Activated naive CD4-positive, alpha-beta T cell treated with anti-CD3 and anti-CD28 coated beads, Interleukin-2, amount 10 ng/mL, durations not matched to agents 7 days and 5 days (primary cell): ENCODE measurements at regions not wholly inside any gene's neighbourhood (a gene's known extent, or its start where the extent isn't known, plus 50 kb on each side); places are given as distances from the start of the nearest gene placed in this dataset.

ENCODE experiments used
- CTCF ChIA-PET: fragments of 350-600 bp; sonication (Branson Sonifier 250); formaldehyde crosslinking; loops from one replicate; lab custom pipeline; 2021; ENCODE audit warnings: antibody characterized with exemption; lab: Charles Lee
- DNase-seq: peaks from one replicate; pipeline ENCODE4 v3.0.0-alpha.2; 2020
- H3K27ac Mint-ChIP-seq: one replicate; pipeline ENCODE4 v1.8.0; 2021; ENCODE audit warnings: mild to moderate bottlenecking, moderate library complexity, mixed read lengths
- H3K27me3 Mint-ChIP-seq: one replicate; pipeline ENCODE4 v1.8.0; 2021; ENCODE audit warnings: mild to moderate bottlenecking, mixed read lengths
- H3K36me3 Mint-ChIP-seq: one replicate; pipeline ENCODE4 v1.8.0; 2021; ENCODE audit warnings: mixed read lengths
- H3K4me1 Mint-ChIP-seq: one replicate; pipeline ENCODE4 v1.8.0; 2021; ENCODE audit warnings: mixed read lengths
- H3K4me3 Mint-ChIP-seq: one replicate; pipeline ENCODE4 v1.8.0; 2021; ENCODE audit warnings: mild to moderate bottlenecking, moderate library complexity, mixed read lengths
- H3K9me3 Mint-ChIP-seq: one replicate; pipeline ENCODE4 v1.8.0; 2021; ENCODE audit warnings: mixed read lengths

DNA sequence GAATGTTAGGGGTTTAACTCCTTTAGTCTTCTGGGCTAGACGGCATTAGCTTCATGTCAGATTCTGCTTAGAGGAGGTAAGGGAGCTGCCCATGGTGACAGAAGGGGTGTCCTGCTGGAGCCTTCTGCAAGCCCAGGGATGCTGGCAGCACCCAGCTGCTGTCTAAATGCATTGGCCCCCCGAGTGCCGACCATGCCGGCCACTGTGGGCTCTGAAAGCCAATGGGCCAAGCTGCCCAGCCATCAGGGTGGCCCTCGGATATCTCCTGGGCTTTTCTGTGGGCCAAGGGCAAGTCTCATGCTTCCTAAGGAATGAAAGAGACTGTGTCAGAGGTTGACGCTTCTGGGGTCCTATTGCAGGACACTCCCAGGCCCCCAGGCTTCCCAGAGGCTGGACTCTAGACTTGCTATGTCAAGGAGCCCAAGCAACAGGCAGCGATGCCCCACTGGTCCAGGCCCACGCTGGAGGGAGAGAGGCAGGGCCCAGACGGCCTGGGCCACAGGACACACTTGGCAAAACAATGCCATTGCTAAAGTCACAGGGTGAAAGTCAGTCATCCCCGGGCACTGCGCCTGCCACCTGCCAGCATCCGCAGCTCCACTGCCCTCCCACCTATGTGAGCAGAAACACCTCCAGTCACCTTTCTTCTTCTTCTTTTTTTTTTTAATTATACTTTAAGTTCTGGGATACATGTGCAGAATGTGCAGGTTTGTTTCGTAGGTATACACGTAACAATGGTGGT lies 160.2 kb upstream of the GPR12 start:
- Mint-ChIP-seq H3K9me3 (no peaks in the 10 kb centered on the region), H3K4me3 (no peak overlapping the region), H3K27ac (no peak overlapping the region), H3K36me3 (no peaks in the 10 kb centered on the region), H3K4me1 (no peaks in the 10 kb centered on the region), H3K27me3 (peaks cover 24% of the 10 kb centered on the region)
- no peak for DNase-seq
- CTCF ChIA-PET = no interaction called here

DNA sequence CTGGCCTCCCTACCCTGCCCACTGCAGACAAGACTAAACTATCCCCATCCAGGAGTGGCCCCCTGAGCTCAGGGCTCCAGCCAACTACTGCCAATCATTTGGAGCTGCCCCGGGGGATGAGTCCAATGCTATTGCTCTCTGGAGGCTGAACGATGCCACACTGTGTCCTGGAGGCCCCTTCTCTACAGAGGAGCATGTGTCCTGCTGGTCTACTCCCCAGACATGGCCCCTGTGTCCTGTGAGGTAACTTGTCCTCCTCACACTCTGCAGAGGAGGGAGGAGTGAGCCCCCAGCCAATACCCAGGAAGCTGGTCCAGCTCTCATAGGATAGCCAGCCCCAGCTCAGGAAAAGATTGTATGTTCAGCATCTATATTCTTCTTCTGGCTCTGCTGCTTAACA lies 159.1 kb upstream of the GPR12 start:
- peaks cover 5% of the 10 kb centered on the region for H3K4me1 Mint-ChIP-seq
- no peak overlapping the region for H3K27ac Mint-ChIP-seq
- H3K4me3 Mint-ChIP-seq = no peak overlapping the region
- DNase-seq = no peak
- H3K36me3 Mint-ChIP-seq = no peaks in the 10 kb centered on the region
- CTCF ChIA-PET = interaction anchor here (1.2 kb wide), 1 partner anchor 11 kb away, joined by 4 read pairs; no protein-coding TSS in a partner anchor
- H3K27me3 Mint-ChIP-seq = peaks cover 15% of the 10 kb centered on the region
- no peaks in the 10 kb centered on the region for H3K9me3 Mint-ChIP-seq

DNA sequence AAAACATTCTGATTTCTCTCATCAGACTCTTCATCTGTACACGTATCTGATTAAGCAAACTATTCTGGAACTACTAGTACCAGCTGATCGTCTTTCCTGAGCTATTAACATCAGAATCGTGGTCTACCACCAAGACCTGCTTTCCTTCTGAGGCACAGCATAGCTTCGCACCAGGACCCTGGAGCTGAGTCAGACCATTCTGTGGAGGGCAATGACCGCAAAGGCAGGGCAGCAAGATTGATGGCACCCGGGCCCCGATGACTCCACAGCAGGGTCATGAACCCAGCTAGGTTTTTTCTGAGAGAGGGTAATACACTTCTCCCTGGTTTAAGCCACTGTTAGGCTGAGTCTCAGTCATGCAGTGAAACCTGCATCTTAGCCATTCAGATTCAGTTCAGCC lies 158.7 kb upstream of the GPR12 start:
- no peak overlapping the region for H3K27ac Mint-ChIP-seq
- H3K4me3 Mint-ChIP-seq = no peak overlapping the region
- H3K4me1 Mint-ChIP-seq = peaks cover 8% of the 10 kb centered on the region
- H3K36me3 Mint-ChIP-seq = no peaks in the 10 kb centered on the region
- H3K27me3 Mint-ChIP-seq = peaks cover 14% of the 10 kb centered on the region
- CTCF ChIA-PET = interaction anchor here (1.2 kb wide), 1 partner anchor 11 kb away, joined by 4 read pairs; no protein-coding TSS in a partner anchor
- no peaks in the 10 kb centered on the region for H3K9me3 Mint-ChIP-seq
- no peak for DNase-seq

DNA sequence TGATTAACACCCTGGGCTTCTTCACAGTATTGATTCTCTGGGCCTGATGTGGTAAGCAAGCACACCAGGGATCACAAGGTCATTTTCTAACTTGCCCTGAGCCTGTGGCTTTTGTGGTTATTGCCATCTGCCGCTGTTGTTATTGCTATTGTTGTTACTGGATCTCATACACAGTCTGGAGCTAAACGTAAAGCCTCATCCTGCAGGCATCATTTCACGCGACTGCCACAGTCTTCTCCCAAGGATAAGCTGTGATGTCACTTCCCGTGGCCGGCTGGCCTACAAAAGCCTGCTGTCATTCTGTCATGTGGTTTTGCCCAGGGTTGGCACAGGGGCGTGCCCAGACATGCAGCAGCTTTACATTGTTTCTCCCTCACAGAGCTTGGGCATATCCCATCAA lies 154.0 kb upstream of the GPR12 start:
- H3K27me3 Mint-ChIP-seq = peaks cover 11% of the 10 kb centered on the region
- DNase-seq = peak; percentile 31

DNA sequence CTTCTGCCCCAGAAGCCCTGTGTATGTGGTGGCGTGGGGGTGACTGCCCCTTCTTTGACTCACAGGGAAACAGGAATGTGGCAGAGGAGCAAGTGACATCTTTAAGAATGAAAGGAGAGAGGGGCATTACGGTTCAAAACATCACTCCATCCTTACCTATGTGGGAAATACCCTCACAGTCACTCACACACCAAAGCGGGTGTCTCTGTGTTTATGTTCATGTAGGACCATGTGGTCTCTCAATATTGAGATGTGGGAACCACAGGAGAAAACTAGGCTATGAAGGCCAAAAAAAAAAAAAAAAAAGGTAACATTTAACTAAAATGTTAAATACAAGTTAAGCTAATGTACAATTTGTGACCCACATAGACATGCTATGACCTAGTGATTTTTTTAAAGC lies 153.6 kb upstream of the GPR12 start:
- CTCF ChIA-PET = no interaction called here
- Mint-ChIP-seq H3K27me3 (peaks cover 11% of the 10 kb centered on the region), H3K4me3 (no peak overlapping the region), H3K36me3 (no peaks in the 10 kb centered on the region), H3K9me3 (no peaks in the 10 kb centered on the region), H3K4me1 (peaks cover 8% of the 10 kb centered on the region), H3K27ac (no peak overlapping the region)
- no peak for DNase-seq

More for the DNA sequence above, 154.0 kb upstream of the GPR12 start:
- Mint-ChIP-seq H3K9me3 (no peaks in the 10 kb centered on the region), H3K27ac (no peak overlapping the region), H3K36me3 (no peaks in the 10 kb centered on the region), H3K4me3 (no peak overlapping the region), H3K4me1 (peaks cover 8% of the 10 kb centered on the region)
- CTCF ChIA-PET = interaction anchor here (1.1 kb wide), 1 partner anchor 17 kb away, joined by 4 read pairs; no protein-coding TSS in a partner anchor

DNA sequence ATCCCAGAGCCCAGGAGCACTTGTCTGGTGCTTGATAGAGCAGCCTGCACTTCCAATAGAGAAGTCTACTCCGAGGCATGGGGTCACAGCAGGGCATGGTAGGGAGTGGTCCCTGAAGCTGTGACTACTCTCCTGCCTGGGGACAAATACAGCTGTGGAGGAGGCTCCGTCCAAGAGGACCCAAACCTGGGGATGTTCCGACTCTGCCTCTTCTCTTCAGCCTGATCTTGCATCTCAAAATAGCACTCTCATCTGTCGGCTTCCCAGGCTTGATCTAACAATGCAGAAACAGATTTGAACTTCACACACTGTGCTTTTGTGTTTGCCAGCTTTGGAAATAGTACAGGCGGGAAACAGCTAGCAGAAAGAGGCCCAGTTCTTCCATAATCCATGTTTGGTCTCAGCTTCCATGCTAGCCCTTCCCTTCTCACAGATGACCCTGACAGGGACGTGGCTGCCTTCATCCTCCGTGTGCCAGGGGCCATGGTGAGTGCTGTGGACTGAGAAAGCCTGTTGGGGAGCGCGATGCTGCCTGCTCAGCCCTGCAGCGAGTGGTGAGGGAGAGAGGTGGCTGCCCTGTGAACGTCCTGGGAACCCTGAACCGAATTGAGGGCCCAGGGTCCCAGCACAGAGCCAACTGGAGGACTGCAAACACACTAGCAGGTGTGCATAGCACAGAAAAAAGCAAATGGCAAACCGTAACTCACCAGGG lies 150.3 kb upstream of the GPR12 start:
- no peaks in the 10 kb centered on the region for H3K36me3 Mint-ChIP-seq

DNA sequence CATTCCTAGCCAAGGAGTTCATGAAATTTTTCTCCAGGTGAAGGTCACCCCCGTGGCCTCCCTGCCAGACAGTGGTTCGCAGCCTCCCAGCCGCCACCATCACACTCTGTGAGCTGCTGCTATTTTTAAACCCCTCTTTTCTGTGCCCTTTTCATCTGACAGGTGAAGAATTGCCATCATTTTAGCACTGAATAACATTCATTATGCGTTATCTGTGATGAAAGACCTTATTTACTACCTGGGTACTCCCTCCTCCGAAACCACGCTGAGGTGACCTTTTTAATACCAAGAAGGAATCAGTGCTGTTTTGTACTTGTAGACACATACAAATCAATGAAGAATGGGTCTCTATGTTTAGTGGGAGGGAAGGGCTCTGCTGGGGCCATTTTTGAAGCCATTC lies 148.9 kb upstream of the GPR12 start:
- Mint-ChIP-seq H3K4me3 (no peak overlapping the region), H3K27me3 (peaks cover 13% of the 10 kb centered on the region), H3K36me3 (no peaks in the 10 kb centered on the region)

More for the DNA sequence above, 150.3 kb upstream of the GPR12 start:
- CTCF ChIA-PET = no interaction called here
- Mint-ChIP-seq H3K27me3 (peaks cover 13% of the 10 kb centered on the region), H3K4me3 (no peak overlapping the region), H3K4me1 (peaks cover 8% of the 10 kb centered on the region), H3K9me3 (no peaks in the 10 kb centered on the region), H3K27ac (no peak overlapping the region)
- DNase-seq = no peak

DNA sequence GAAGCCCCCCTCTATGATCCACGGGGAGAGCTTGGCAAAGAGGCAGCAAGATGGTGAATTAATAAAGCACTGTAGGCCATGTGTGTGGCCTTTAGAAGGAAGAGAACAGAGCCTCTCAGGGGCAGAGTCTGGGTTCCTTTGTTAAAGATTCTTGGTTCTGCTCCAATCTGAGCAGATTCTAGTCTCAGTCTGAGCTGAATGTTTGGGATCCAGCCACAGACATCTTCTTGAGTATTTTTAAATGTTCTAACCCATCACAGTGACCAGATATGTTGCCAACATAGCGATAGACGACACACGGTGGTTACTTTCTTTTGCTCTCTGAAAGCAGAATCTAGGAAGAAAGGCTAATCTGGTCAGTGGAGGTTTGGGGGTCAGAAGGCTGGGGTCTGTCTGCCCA lies 147.5 kb upstream of the GPR12 start:
- no peaks in the 10 kb centered on the region for H3K9me3 Mint-ChIP-seq

More for the DNA sequence above, 148.9 kb upstream of the GPR12 start:
- CTCF ChIA-PET = no interaction called here
- H3K9me3 Mint-ChIP-seq = no peaks in the 10 kb centered on the region
- no peak for DNase-seq
- peaks cover under 1% of the 10 kb centered on the region for H3K4me1 Mint-ChIP-seq
- H3K27ac Mint-ChIP-seq = no peak overlapping the region

DNA sequence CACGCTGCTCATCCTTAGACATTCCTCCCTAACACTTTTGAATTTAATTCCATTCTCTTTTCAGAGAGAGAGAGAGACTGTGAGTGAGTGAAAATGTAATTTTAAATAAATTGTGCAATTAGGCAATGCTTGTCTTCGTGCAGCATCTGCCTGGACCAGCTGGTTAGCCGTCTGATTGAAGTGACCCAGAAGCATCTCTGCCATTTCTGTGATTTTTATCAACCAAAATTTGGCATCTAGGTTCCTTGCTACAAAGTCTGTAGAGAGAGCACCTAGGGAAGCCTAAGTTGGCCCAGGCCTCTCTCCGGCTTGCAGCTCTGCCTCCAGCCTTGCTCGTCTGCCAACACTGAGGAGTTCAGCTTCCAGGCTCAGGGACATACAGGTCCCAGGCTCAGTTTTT lies 138.6 kb upstream of the GPR12 start:
- CTCF ChIA-PET = no interaction called here
- H3K27me3 Mint-ChIP-seq = peaks cover 14% of the 10 kb centered on the region

More for the DNA sequence above, 147.5 kb upstream of the GPR12 start:
- no peak for DNase-seq
- Mint-ChIP-seq H3K4me3 (no peak overlapping the region), H3K27me3 (peaks cover 13% of the 10 kb centered on the region), H3K27ac (no peak overlapping the region), H3K4me1 (no peaks in the 10 kb centered on the region), H3K36me3 (no peaks in the 10 kb centered on the region)
- CTCF ChIA-PET = no interaction called here

DNA sequence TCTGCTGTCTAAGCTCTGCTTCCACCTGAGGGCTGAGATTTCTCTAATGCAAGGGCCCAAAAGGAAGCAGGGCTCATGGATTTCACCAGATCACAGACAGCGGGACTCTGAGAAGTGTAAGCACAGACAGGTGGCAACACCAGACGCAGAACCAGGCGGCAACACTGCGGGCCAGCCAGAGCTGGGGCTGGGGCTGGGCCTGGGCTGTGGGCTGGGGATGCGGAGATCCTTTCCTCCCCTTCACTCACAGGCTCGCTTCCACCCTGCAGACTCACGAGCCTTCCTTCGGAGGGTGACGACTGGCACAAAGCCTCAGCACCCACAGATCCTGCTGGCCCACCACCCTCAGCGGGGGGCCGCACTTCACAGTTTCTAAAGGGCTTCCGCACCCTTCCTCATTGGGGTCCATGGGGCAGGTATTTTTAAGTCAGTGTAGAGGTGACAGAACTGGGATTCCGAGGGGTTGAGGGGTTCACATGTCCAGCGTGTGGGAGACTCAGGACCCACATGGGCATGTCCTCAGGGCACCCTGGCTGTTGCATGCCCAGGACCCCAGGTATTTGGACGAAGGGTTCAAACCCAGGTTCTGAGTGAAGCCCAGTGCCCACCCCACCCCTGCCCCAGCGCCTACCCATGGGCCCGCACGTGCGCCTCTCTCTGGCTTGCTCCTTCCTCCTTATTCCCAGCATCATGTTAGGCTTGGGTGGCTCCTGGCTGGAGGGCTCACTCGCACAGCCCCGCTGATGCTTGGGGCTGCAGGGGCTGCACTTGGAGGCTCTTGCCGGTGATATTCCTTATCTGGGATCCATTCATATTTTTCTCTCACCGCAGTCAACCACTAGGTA lies 137.3 kb upstream of the GPR12 start:
- Mint-ChIP-seq H3K27ac (no peak overlapping the region), H3K36me3 (no peaks in the 10 kb centered on the region), H3K4me3 (no peak overlapping the region), H3K4me1 (no peaks in the 10 kb centered on the region), H3K9me3 (no peaks in the 10 kb centered on the region), H3K27me3 (peaks cover 14% of the 10 kb centered on the region)
- no peak for DNase-seq
- CTCF ChIA-PET = interaction anchor here (1.8 kb wide), 1 partner anchor 17 kb away, joined by 4 read pairs; no protein-coding TSS in a partner anchor

More for the DNA sequence above, 138.6 kb upstream of the GPR12 start:
- no peaks in the 10 kb centered on the region for H3K9me3 Mint-ChIP-seq
- no peaks in the 10 kb centered on the region for H3K36me3 Mint-ChIP-seq
- DNase-seq = no peak
- H3K27ac Mint-ChIP-seq = no peak overlapping the region
- no peak overlapping the region for H3K4me3 Mint-ChIP-seq
- H3K4me1 Mint-ChIP-seq = no peaks in the 10 kb centered on the region

DNA sequence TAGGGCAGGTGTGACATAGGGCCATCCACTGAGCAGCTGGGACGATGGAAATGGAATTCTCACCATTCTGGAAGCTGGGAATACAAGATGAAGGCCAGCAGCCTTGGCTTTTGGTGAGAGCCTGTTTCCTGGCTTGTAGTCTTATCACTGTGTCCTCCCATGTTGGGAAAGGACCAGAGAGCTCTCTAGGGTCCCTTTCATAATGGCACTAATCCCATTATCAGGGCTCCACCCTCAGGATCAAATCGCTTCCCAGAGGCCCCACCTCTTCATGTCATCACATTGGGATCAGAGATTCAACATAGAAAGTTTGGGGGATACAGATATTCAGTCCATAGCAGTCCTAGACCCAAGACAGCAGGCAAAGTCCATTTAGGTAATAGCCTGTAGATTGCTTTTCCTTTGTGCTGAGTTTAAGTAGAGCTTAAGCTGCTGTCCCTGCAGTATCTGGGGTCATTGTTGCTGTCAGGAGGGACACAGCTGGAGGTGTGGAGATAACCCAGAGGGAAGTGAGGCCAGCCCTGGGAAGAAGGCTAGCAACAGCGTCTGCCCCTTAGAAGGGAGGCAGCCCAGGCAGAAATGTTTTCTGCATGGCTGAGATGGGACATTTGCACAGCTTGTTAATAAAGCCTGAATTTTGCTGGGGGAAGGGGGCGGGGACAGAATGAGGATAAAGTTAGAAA lies 136.5 kb upstream of the GPR12 start:
- Mint-ChIP-seq H3K36me3 (no peaks in the 10 kb centered on the region), H3K27me3 (peaks cover 14% of the 10 kb centered on the region), H3K9me3 (no peaks in the 10 kb centered on the region), H3K4me3 (no peak overlapping the region), H3K4me1 (no peaks in the 10 kb centered on the region), H3K27ac (no peak overlapping the region)
- CTCF ChIA-PET = interaction anchor here (1.8 kb wide), 1 partner anchor 18 kb away, joined by 4 read pairs; no protein-coding TSS in a partner anchor
- no peak for DNase-seq

DNA sequence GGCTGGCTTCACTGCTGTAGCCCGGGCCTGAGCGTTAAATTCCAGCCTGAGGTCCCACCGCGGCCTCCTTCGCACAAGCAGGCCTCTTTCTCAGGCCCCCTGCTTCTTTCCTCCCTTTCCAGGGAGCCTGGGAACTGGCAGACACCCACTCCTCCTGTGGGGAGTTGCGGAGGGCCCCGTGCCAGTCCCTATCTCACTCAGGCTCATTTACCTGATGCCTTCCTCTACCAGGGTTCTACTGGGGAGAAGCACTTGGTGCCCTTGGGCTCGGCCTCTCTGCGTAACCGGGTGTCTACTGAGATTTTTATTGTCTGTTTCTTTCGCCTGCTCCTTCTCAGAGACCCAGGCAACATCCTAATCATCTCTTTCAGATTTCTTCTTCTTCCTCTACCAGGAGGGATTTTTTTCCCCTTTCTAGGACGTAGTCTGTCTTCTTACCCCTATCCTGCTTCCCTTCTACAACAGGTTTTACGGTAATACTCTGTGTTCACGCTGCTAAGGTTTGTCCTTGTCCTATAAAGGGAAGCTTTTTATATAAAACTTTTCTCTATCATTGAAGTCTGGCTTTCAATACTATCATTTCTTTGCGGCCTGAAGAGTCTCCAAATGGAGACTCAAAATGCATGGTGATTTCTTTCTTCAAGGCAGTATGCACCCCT lies 135.4 kb upstream of the GPR12 start:
- no peaks in the 10 kb centered on the region for H3K36me3 Mint-ChIP-seq
- H3K4me3 Mint-ChIP-seq = no peak overlapping the region
- CTCF ChIA-PET = no interaction called here
- no peaks in the 10 kb centered on the region for H3K4me1 Mint-ChIP-seq
- peaks cover 14% of the 10 kb centered on the region for H3K27me3 Mint-ChIP-seq
- H3K9me3 Mint-ChIP-seq = no peaks in the 10 kb centered on the region
- H3K27ac Mint-ChIP-seq = no peak overlapping the region
- DNase-seq = no peak

DNA sequence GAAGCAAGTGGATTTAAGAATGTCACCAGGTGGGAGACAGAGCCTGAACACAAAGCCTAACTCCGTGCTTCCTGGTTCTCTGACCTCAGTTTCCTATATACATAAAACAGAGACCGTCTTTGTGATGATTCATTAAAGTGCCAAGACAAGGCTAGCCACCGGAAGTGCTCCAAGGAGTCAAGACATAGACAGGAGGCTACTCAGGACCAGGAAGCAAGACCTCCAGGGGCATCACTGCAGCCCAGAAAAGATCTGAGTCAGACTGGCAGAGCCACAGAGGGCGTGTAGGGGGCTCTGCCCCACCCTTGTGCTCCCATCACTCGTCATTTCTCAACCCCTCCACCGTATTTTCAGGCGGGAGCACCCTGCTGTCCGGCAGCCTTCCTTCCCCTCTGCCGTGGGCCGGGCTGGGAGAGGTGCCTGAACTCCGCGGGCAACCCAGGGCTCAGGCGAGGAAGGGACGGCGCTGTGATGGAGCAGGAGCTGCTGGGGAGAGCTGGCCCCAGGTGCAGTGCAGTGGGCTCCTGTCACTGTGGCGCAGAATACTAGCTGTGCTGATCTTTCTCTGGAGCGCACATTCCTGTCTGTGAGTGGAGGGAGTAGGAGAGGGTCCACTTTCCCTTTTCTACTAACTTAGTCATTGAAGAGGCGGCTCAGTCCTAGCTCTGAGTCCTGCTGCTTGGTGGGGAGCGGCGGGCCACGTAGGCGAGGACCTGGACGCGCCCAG lies 134.7 kb upstream of the GPR12 start:
- Mint-ChIP-seq H3K9me3 (no peaks in the 10 kb centered on the region), H3K36me3 (no peaks in the 10 kb centered on the region), H3K4me3 (no peak overlapping the region), H3K27ac (no peak overlapping the region), H3K4me1 (no peaks in the 10 kb centered on the region), H3K27me3 (peaks cover 14% of the 10 kb centered on the region)
- CTCF ChIA-PET = interaction anchor here (0.6 kb wide), 1 partner anchor 207 kb away, joined by 3 read pairs; no protein-coding TSS in a partner anchor
- DNase-seq = no peak
